SK-N-SH (cell line): ENCODE measurements at regions not wholly inside any gene's neighbourhood (a gene's known extent, or its start where the extent isn't known, plus 50 kb on each side); places are given as distances from the start of the nearest gene placed in this dataset.

Experiments used
- CTCF ChIA-PET: fragments of 300-600, 350-600 bp; formaldehyde crosslinking; extraction: SDS; loops from one replicate; lab custom pipeline; 2021; lab: Yijun Ruan, JAX
- POLR2A ChIA-PET: fragments of 350-600 bp; sonication (Branson Sonifier 250); formaldehyde crosslinking; extraction: SDS; loops from one replicate; lab custom pipeline; 2020; ENCODE audit warnings: antibody characterized with exemption, inconsistent platforms; lab: Yijun Ruan, JAX
- DNase-seq: peaks from one replicate; pipeline ENCODE4 v3.0.0; 2012
- H2AFZ ChIP-seq: fragments of 200-600 bp; sonication (generic); 2 replicates; pipeline ENCODE4 v1.8.1; 2016; ENCODE audit warnings: antibody characterized with exemption, mild to moderate bottlenecking, low read depth
- H3F3A ChIP-seq: fragments of 200-600 bp; sonication (generic); replicated peaks from 2 replicates; pipeline ENCODE3; 2016; ENCODE audit warnings: antibody characterized with exemption, mild to moderate bottlenecking; ENCODE audit not compliant: insufficient read depth
- H3K27ac ChIP-seq, 2 experiments: fragments of 200-500 bp in 1 of 2; fragments of 200-600 bp in 1 of 2; sonication (Bioruptor generic) in 1 of 2; sonication (generic), shearing (Covaris generic) in 1 of 2; 2 replicates each; pipeline versions ENCODE4 v1.5.1 to v1.6.1; 2014 to 2016; ENCODE audit warnings: low read depth in 2 of 2, inconsistent platforms in 1 of 2, low read length in 1 of 2, mild to moderate bottlenecking in 1 of 2, mixed read lengths in 1 of 2
- H3K27me3 ChIP-seq: fragments of 200-600 bp; sonication (generic), shearing (Covaris generic); 2 replicates; pipeline ENCODE4 v1.6.1; 2016; ENCODE audit warnings: mixed run types; ENCODE audit not compliant: insufficient read depth
- H3K36me3 ChIP-seq, 2 experiments: fragments of 200-500 bp in 1 of 2; fragments of 200-600 bp in 1 of 2; sonication (Bioruptor generic) in 1 of 2; sonication (generic) in 1 of 2; replicated peaks in 1 of 2; 2 replicates each; pipeline versions ENCODE3 to v1.5.1; 2014 to 2016; ENCODE audit warnings: low read length in 1 of 2, mild to moderate bottlenecking in 1 of 2; ENCODE audit not compliant: insufficient read depth in 2 of 2, control insufficient read depth in 1 of 2
- H3K4me1 ChIP-seq, 2 experiments: fragments of 200-500 bp in 1 of 2; fragments of 200-600 bp in 1 of 2; sonication (Bioruptor generic) in 1 of 2; sonication (generic), shearing (Covaris generic) in 1 of 2; 2 replicates each; pipeline versions ENCODE4 v1.5.1 to v1.6.1; 2014 to 2016; ENCODE audit warnings: low read depth in 1 of 2, low read length in 1 of 2, mixed run types in 1 of 2; ENCODE audit not compliant: insufficient read depth in 2 of 2, control insufficient read depth in 1 of 2
- H3K4me2 ChIP-seq: fragments of 200-600 bp; sonication (generic), shearing (Covaris generic); 2 replicates; pipeline ENCODE4 v1.6.1; 2017; ENCODE audit warnings: mixed run types
- H3K4me3 ChIP-seq, 2 experiments: fragments of 200-500 bp in 1 of 2; fragments of 200-600 bp in 1 of 2; sonication (Bioruptor generic) in 1 of 2; sonication (generic), shearing (Covaris generic) in 1 of 2; 2 replicates each; pipeline versions ENCODE4 v1.5.1 to v1.8.1; 2014 to 2016; ENCODE audit warnings: low read depth in 2 of 2, inconsistent platforms in 1 of 2, low read length in 1 of 2, mild to moderate bottlenecking in 1 of 2, mixed read lengths in 1 of 2, moderate library complexity in 1 of 2
- H3K79me2 ChIP-seq: fragments of 200-600 bp; sonication (generic); 2 replicates; pipeline ENCODE4 v1.8.1; 2017; ENCODE audit warnings: mild to moderate bottlenecking; ENCODE audit not compliant: insufficient read depth
- H3K9ac ChIP-seq: fragments of 200-600 bp; sonication (generic); 2 replicates; pipeline ENCODE4 v1.6.1; 2017; ENCODE audit warnings: mixed run types
- H3K9me2 ChIP-seq: fragments of 200-600 bp; sonication (generic); 2 replicates; pipeline ENCODE4 v1.6.1; 2017; ENCODE audit warnings: mixed run types
- H3K9me3 ChIP-seq: fragments of 200-600 bp; sonication (generic); 2 replicates; pipeline ENCODE4 v1.6.1; 2017; ENCODE audit warnings: mixed run types, mild to moderate bottlenecking, moderate library complexity
- H4K20me1 ChIP-seq: fragments of 200-600 bp; sonication (generic); 2 replicates; pipeline ENCODE4 v1.6.1; 2017; ENCODE audit warnings: mild to moderate bottlenecking, mixed run types; ENCODE audit not compliant: insufficient read depth
- CHD2 ChIP-seq: fragments of 150-350 bp; IDR thresholded peaks from 2 replicates; pipeline ENCODE4 v1.6.1; 2018; ENCODE audit warnings: low read length; ENCODE audit not compliant: partially characterized antibody
- ELF1 ChIP-seq: IDR thresholded peaks from 2 replicates; pipeline ENCODE4 v1.4.0; 2012
- EZH2phosphoT487 ChIP-seq: fragments of 200-600 bp; sonication (generic); IDR thresholded peaks from 2 replicates; pipeline ENCODE4 v1.6.1; 2017; ENCODE audit warnings: low read depth, mixed run types, mild to moderate bottlenecking, antibody characterized with exemption, moderate library complexity, borderline replicate concordance
- FOSL2 ChIP-seq: IDR thresholded peaks from 2 replicates; pipeline ENCODE4 v1.4.0; 2012; ENCODE audit warnings: low read depth, mild to moderate bottlenecking, moderate library complexity, borderline replicate concordance
- JUND ChIP-seq: IDR thresholded peaks from 2 replicates; pipeline ENCODE4 v1.4.0; 2012
- NFIC ChIP-seq: IDR thresholded peaks from 2 replicates; pipeline ENCODE4 v1.4.0; 2012; ENCODE audit warnings: borderline replicate concordance
- NRF1 ChIP-seq: IDR thresholded peaks from 2 replicates; pipeline ENCODE4 v1.6.1; 2012; ENCODE audit warnings: low read depth, mild to moderate bottlenecking, low read length
- POLR2AphosphoS5 ChIP-seq: IDR thresholded peaks from 2 replicates; pipeline ENCODE4 v1.6.1; 2012; ENCODE audit warnings: low read depth, low read length
- RCOR1 ChIP-seq: fragments of 150-350 bp; IDR thresholded peaks from 2 replicates; pipeline ENCODE4 v1.6.1; 2017; ENCODE audit warnings: antibody characterized with exemption, low read length
- SIN3A ChIP-seq: IDR thresholded peaks from 2 replicates; pipeline ENCODE4 v1.6.1; 2012; ENCODE audit warnings: low read depth, mild to moderate bottlenecking, low read length, moderate library complexity, borderline replicate concordance
- YY1 ChIP-seq: IDR thresholded peaks from 2 replicates; pipeline ENCODE4 v1.4.0; 2012; ENCODE audit warnings: low read depth, mild to moderate bottlenecking
- WGBS: methylation state at CpG from one replicate; pipeline ENCODE4 v1.1.6; 2017; ENCODE audit warnings: low lambda C conversion rate; 5-methylcytosine and 5-hydroxymethylcytosine counted together
- TF ChIP-seq, protein P1 (sequence below): fragments of 200-600 bp; sonication (generic); IDR thresholded peaks from 2 replicates; pipeline ENCODE4 v1.6.1; 2017; ENCODE audit warnings: antibody characterized with exemption, mild to moderate bottlenecking, moderate library complexity
- TF ChIP-seq, protein P2 (sequence below): IDR thresholded peaks from 2 replicates; pipeline ENCODE4; 2012

DNA sequence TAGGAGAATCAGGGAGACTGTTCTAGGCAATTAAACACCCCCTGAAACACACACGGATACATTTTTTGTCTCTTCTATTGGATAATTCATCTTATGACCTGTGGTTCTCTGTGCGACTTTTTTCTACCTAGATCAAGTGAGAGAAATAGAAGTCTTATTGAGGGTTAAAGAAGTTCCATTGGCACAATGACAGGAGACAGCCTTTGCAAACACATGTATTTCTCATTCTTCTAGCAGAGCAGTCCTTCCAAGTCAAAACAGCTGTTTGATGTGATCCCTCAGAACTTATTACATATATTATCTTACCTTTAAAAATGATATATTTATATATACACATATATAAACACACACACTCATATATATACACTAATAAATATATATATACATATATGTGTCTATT is 496.7 kb downstream of the SLC6A15 start:
- no peaks in the 10 kb centered on the region; a peak in 2 of 4 replicates for H3K4me1 ChIP-seq
- no peak overlapping the region for H3K27ac ChIP-seq
- H3K79me2 ChIP-seq: no peaks in the 10 kb centered on the region
- H3F3A ChIP-seq: no peaks in the 10 kb centered on the region
- H2AFZ ChIP-seq: no peak overlapping the region
- no peak overlapping the region for H3K4me2 ChIP-seq
- WGBS: 76% methylated on average over 2 of the region's 2 CpGs
- no peak overlapping the region for H3K4me3 ChIP-seq
- H3K36me3 ChIP-seq: no peaks in the 10 kb centered on the region
- no peak for DNase-seq
- POLR2A ChIA-PET: no interaction called here
- H3K9me3 ChIP-seq: no peaks in the 10 kb centered on the region
- H3K27me3 ChIP-seq: no peaks in the 10 kb centered on the region
- no peak overlapping the region for H3K9ac ChIP-seq
- CTCF ChIA-PET: no interaction called here
- no peaks in the 10 kb centered on the region for H4K20me1 ChIP-seq
- H3K9me2 ChIP-seq: no peaks in the 10 kb centered on the region
- TF ChIP-seq CHD2: no peak
- TF ChIP-seq ELF1: no peak
- no peak for TF ChIP-seq JUND
- no peak for TF ChIP-seq FOSL2
- TF ChIP-seq POLR2AphosphoS5: no peak
- TF ChIP-seq YY1: no peak
- TF ChIP-seq, protein P1, sequence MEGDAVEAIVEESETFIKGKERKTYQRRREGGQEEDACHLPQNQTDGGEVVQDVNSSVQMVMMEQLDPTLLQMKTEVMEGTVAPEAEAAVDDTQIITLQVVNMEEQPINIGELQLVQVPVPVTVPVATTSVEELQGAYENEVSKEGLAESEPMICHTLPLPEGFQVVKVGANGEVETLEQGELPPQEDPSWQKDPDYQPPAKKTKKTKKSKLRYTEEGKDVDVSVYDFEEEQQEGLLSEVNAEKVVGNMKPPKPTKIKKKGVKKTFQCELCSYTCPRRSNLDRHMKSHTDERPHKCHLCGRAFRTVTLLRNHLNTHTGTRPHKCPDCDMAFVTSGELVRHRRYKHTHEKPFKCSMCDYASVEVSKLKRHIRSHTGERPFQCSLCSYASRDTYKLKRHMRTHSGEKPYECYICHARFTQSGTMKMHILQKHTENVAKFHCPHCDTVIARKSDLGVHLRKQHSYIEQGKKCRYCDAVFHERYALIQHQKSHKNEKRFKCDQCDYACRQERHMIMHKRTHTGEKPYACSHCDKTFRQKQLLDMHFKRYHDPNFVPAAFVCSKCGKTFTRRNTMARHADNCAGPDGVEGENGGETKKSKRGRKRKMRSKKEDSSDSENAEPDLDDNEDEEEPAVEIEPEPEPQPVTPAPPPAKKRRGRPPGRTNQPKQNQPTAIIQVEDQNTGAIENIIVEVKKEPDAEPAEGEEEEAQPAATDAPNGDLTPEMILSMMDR: no peak
- TF ChIP-seq NFIC: no peak
- TF ChIP-seq NRF1: no peak
- no peak for TF ChIP-seq EZH2phosphoT487
- no peak for TF ChIP-seq RCOR1
- no peak for TF ChIP-seq SIN3A

GRCh38 chr12:84413656-84414055 is 498.9 kb downstream of the SLC6A15 start:
- Histone ChIP-seq H3K4me3 (no peak overlapping the region), H4K20me1 (no peaks in the 10 kb centered on the region), H3K4me1 (no peaks in the 10 kb centered on the region; a peak in 2 of 4 replicates), H3K9me3 (no peaks in the 10 kb centered on the region), H2AFZ (no peak overlapping the region), H3K9me2 (no peaks in the 10 kb centered on the region; the same call in 1 of the 2 replicates), H3K4me2 (0 out of 2 replicates have a peak overlapping the region, but pooled peaks have one; percentile 8), H3K9ac (no peak overlapping the region), H3K79me2 (no peaks in the 10 kb centered on the region), H3F3A (no peaks in the 10 kb centered on the region), H3K27me3 (no peaks in the 10 kb centered on the region)
- POLR2A ChIA-PET: no interaction called here
- 62% methylated on average over 2 of the region's 2 CpGs for WGBS
- no peak for DNase-seq
- CTCF ChIA-PET: no interaction called here
- TF ChIP-seq, protein P2, sequence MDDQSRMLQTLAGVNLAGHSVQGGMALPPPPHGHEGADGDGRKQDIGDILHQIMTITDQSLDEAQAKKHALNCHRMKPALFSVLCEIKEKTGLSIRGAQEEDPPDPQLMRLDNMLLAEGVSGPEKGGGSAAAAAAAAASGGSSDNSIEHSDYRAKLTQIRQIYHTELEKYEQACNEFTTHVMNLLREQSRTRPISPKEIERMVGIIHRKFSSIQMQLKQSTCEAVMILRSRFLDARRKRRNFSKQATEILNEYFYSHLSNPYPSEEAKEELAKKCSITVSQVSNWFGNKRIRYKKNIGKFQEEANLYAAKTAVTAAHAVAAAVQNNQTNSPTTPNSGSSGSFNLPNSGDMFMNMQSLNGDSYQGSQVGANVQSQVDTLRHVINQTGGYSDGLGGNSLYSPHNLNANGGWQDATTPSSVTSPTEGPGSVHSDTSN: peak; percentile 32; the same call in 1 of the 2 replicates
- TF ChIP-seq YY1: no peak
- TF ChIP-seq, all 33 proteins: peak for 1
- H3K27ac ChIP-seq: no peak overlapping the region; a peak in 1 of 4 replicates
- H3K36me3 ChIP-seq: no peaks in the 10 kb centered on the region
